ENCODE measurements at regions not wholly inside any gene's neighbourhood (a gene's known extent, or its start where the extent isn't known, plus 50 kb on each side); places are given as distances from the start of the nearest gene placed in this dataset.

DNA sequence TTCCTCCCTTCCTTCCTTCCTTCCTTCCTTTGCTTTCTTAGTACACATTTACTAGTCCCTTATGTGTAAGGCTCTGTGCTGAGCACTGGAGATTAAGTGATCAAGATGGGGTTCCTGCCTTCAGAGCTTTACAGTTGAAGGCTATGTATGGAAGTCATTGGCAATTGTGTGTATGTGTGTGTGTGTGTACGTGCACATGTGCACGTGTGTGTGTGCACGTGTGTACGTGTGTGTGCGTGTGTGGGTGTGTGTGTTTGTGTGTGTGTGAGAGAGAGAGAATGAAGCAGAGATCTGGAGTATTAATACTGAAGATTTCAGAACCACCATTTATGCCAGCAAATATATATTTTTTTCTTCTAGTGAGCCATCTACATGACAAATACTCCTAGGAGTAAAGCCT, 184.9 kb upstream of the NFIB start:
- TF ChIP-seq SP1 (IDR thresholded peaks at IDR 0.05; ENCODE audit: low read depth) (no peak), REST (IDR thresholded peaks at IDR 0.05; ENCODE audit: low read depth) (no peak), SRF (IDR thresholded peaks at IDR 0.05; ENCODE audit: low read depth) (no peak), POLR2A (IDR thresholded peaks at IDR 0.05; ENCODE audit: borderline replicate concordance, extremely low read depth, insufficient read depth, insufficient read length) (no peak), MAX (IDR thresholded peaks at IDR 0.05) (no peak), CEBPB (IDR thresholded peaks at IDR 0.05; ENCODE audit: low read depth) (no peak), TCF7L2 (IDR thresholded peaks at IDR 0.05; ENCODE audit: borderline replicate concordance, extremely low read depth, insufficient read depth, insufficient read length) (no peak), FOSL1 (IDR thresholded peaks at IDR 0.05; ENCODE audit: low read depth) (no peak), SIN3A (IDR thresholded peaks at IDR 0.05; ENCODE audit: low read depth) (no peak), POLR2AphosphoS5 (IDR thresholded peaks at IDR 0.05; ENCODE audit: low read depth, low read length) (no peak), CBX3 (IDR thresholded peaks at IDR 0.05; ENCODE audit: low read depth) (no peak), RAD21 (IDR thresholded peaks at IDR 0.05; ENCODE audit: low read depth) (no peak)
- TF ChIP-seq, protein P1, sequence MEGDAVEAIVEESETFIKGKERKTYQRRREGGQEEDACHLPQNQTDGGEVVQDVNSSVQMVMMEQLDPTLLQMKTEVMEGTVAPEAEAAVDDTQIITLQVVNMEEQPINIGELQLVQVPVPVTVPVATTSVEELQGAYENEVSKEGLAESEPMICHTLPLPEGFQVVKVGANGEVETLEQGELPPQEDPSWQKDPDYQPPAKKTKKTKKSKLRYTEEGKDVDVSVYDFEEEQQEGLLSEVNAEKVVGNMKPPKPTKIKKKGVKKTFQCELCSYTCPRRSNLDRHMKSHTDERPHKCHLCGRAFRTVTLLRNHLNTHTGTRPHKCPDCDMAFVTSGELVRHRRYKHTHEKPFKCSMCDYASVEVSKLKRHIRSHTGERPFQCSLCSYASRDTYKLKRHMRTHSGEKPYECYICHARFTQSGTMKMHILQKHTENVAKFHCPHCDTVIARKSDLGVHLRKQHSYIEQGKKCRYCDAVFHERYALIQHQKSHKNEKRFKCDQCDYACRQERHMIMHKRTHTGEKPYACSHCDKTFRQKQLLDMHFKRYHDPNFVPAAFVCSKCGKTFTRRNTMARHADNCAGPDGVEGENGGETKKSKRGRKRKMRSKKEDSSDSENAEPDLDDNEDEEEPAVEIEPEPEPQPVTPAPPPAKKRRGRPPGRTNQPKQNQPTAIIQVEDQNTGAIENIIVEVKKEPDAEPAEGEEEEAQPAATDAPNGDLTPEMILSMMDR (IDR thresholded peaks at IDR 0.05 in 2 of 3, conservative IDR thresholded peaks at IDR 0.05 in 1 of 3; ENCODE audit: borderline replicate concordance in 1 of 3, insufficient read depth in 1 of 3, low read depth in 2 of 3, low read length in 2 of 3), result no peak

Measured in HCT116 (cell line).